ENCODE measurements at regions not wholly inside any gene's neighbourhood (a gene's known extent, or its start where the extent isn't known, plus 50 kb on each side); places are given as distances from the start of the nearest gene placed in this dataset.

DNA sequence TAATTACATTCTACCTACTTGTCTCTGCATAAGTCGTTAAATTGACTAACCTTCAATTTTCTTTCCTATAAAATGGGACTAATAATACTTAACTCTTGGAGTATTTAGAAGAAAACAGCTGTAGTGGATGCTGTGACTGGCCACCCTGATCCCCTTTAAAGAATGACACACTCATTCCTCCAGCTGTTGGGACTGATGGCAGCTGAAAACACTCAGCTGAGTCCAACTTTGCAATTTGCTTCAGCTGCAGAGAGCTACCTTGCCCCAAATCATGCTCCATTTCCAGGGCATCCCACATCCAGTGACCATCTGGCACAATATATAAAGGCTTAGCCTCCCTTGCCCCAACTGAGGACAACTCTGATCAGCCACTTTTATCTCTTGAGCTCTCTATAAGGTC, 89.1 kb downstream of the MID1IP1 start:
- DNase-seq, result no peak

DNA sequence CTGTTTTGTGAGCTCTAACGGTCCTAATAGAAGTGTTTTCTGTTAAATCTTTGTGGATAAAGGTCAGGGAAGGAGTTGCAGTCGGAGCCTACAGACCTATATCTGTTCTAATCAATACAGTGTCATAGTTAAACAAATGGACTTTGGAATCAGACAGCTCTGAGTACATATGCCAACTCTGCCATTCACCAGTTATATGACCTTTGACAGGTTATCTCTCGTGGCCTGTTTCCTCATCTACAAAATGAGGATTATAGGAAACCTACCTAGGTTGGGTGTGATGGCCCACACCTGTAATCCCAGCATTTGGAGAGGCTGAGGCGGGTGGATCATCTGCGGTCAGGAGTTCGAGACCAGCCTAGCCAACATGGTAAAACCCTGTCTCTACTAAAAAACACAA, 89.7 kb downstream of the MID1IP1 start:
- no peak for DNase-seq

DNA sequence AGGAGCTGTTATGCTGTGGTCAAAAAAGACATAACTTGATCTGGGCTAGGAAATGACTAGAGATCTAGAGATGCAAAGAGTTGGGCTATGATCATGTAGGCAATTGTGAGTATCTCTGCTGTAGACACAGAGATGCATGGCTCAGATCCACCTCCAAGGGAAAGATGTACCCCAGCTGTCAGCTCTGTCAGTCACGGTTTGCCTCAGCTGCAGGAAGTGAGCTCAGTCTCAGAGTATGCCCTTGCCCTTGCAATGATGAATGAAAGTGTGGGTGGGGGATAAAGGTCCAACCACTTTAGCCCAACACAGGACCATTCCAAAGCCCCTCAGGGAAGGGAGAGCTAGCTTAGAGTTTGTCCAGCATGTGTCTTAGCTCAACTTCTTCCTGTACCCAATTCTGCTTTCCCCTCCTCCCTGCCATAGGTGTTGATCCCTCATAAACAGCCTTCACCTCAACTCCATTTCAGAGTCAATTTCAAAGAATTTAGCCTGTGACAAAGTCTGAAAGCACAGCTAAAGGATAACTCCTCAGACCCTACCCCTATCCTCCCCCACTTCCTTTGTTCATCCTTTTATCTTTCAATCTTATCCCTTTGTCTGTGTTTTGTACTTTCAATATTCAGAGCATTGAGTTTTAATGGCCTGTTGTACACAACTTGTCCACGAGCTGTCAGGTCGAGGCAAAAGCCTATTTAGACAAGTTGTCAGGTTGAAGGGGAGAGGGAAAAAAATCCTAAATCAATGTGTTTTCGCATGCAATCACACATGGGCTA, 90.6 kb downstream of the MID1IP1 start:
- peak; percentile 24 for DNase-seq

DNA sequence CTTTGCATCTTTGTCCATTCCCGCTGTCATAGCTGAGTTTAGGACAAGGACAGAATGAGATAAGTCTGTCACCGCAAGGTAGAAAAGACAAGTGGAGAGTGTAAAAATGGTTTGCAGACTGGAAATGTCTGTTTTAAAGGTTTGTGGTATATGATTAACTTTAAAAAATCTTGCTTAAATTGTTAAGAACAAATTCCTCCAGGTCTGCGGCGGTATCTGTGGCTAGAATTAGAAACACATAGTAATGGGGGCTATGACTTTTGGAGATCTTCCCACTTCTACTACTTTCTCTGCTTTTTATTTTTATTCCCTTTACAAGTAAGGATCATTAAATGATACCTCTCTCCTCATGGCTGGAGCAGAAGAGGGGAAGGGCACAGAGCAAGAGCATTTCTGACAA, 92.2 kb downstream of the MID1IP1 start:
- DNase-seq, result no peak

DNA sequence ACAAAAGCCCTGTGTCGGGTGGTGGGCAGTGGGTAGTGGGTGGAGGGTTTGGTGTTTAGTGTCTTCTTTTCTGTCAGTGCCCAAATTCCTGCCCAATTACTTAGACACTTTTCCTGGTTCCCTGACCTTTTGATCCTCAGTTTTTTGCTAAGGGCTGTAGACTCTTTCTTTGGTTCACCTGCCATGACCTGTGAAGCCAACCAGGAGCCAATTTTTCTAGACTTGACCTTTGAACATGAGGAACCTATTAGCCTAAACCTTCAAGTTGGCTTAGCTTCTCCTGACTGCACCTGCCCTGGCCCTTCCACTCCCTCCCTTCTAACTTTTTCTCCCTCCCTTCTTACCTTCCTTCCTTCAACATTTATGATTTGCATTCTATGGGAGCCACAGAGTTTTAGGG, 94.5 kb downstream of the MID1IP1 start:
- DNase-seq, result no peak

DNA sequence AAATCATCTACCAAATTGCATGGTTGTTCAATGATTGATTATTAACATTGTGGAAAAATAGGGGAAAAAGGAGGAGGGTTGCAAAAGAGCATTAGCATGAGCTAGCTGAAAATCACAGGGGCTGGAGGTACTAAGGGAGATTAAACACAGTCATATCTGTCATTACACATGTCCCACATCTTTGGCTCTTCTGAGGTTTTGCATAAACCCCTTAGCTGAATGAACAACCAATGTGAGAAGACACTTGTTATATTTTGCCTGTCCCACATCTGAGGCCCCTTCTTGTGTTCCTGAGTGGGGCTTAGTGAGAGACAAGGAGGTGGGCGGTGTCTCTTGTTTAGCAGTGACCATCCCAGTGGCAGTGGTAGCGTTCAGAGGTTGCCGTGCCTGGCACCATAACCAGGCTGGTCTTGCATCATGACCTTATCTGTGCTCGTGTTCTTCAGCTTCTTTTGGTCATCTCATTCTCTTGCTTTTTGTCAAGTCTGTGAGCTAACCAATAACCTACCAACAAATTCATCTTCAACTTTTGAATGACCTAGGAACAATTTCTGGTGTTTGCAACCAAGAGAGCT, 95.6 kb downstream of the MID1IP1 start:
- no peak for DNase-seq

DNA sequence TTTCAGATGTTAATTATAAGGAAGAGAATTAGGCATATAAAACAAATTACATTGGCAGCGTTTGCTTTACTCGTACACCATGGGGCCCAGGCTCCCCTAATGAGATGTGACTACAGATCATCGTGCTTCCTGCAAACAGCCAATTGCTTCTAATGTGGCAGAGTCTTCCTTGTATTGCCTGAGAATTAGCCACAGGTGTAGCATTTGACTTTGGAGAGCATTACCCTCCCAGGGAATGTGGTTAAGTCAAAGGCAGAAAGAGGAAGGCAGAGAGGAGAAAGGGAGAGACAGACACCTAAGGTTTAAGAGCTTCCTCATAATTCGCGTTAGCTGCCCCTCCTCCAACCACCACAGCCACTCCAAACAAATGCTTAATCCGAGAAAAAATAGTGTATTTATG, 97.0 kb downstream of the MID1IP1 start:
- DNase-seq, result no peak

DNA sequence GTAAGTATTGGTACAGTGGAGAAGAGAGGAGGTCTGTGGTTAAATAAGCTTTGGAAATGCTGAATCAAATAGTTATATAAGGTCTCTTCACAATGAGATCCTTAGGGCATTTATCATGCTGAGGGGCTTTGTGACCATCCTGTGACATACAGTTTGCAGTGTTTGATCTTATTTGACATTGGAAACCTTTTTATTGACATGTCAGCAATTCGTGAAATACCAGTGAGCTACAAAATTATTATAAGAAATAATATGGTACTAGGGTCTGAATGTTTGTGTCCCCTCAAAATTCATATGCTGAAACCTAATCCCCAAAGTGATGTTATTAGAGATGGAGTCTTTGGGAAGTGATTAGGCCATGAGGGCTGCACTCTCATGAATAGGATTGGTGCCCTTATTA, 98.4 kb downstream of the MID1IP1 start:
- DNase-seq, result no peak

DNA sequence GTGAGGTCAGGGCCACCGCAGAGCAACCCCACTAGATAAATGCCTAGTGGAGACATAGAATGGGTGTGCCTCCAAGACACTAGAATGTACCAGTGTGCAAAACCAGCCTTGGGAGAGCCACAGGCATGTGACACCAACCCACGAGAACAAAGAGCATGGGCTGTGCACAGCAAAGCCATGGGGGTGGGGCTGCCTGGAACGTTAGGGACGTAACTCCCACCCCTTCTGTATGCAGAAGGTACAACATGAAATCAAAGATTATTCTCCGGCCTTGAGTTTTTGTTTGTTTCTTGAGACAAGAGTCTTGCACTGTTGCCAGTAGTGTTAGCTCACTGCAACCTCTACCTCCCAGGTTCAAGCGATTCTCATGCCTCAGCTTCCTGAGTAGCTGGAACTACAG, 99.5 kb downstream of the MID1IP1 start:
- DNase-seq, result no peak

DNA sequence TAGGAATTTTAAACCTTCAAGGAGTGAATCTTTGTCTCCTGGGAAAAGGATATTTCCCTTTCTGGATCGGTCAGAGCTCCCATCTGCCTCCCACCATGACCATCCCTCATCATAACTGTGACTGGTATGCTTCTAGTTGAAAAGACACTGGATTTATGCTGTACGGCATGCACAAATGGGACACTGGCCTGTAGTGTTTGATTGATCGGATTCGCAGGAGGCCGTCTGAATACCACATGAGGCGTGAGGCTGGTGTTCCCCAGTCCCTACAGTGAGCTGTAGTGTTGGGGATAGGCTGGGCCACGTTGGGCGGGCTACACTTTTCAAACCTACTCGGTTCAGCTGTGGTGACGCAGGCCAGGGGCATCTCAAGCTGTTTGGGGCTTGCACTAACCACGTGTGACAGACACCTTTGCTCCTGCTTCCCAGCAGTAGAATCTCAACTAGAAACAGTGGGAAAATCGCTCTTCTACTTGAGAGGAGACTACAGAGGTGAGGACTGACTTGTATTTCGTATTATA, 101.8 kb downstream of the MID1IP1 start:
- DNase-seq, result no peak

DNA sequence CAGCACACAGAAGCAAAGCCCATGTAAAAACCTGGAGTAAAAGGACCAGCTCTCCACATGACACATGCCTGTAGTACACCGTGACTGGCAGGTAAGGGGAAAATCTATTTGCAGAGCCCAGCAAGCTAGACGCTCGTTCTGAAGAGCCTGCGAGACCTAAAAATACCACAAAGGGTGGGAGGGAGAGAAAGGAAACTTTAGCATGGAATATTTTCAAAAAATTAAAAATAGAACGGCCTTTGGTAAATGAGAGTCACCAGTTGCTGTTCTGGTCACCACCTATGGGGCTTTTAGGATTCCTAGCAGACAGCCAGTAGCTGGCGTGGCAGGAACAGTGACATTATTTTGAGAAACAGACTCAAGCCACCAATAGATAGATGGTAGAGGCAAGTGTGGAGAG, 115.5 kb downstream of the MID1IP1 start:
- DNase-seq, result no peak

DNA sequence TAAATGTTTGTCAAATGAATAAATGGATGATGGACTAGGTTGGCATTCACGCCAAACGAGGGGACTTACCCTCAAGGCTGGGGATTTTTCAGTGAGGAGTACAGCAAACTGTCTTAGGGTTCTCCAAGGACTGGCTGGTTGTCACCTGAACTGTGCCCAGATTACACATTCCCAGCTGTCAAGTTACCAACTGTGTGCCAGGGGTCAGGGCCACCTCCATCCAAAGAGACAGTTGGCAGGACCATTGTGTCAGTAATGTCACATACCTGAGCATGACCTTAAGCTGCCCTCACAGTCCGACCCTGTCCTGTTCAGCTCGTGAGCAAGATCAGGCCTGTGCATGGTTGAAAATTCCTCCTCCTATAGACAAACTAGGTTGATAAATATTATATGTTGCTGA, 116.7 kb downstream of the MID1IP1 start:
- DNase-seq, result no peak

DNA sequence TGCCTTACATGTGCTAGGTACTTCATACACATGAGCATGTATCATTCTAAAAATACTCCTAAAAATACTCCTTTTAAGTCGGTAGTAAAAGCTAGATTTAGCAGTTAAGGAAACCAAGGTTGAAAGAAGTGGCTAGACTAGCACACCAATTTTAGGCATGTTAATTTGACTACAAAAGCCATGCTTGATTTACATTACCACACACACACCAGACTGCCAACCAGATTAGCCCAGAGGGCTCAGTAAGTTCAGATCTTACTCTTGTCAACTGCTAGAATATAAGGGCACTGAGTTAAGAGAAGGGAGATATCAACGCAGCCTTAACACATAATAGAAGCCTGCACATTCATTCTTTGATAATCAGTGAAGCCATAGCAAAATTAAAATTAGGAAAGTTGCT, 117.9 kb downstream of the MID1IP1 start:
- no peak for DNase-seq

DNA sequence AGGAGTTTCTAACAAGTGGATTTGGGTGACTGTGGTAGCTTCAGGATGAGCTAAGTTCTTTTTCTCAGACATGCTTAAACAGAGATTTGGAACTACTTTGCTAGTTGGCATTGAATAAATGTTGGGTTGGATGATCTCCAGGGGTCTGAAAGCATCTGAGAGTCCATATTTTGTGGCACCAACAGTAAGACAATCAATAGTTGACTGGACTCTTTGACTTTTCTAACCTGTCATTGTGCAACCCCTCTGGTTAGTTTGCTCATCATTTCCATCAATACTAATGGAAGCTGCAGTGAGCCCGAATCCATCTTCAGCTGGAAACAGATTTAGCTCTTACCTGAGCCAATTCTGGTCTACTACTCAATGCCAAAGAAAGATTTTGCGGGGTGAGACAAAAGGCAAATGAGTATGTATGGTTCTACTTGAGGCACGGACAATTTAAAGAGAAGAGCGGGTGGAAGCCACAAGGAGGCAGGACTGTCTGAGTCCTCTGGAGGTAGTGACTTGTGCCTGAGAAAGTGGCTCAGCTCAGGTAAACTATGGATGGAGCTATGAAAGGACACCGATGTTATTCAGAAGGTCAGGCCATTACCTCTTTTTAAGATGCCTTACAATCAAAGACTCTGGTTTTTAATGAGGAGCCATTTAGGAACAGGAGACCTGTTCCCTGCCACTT, 118.7 kb downstream of the MID1IP1 start:
- DNase-seq, result no peak

DNA sequence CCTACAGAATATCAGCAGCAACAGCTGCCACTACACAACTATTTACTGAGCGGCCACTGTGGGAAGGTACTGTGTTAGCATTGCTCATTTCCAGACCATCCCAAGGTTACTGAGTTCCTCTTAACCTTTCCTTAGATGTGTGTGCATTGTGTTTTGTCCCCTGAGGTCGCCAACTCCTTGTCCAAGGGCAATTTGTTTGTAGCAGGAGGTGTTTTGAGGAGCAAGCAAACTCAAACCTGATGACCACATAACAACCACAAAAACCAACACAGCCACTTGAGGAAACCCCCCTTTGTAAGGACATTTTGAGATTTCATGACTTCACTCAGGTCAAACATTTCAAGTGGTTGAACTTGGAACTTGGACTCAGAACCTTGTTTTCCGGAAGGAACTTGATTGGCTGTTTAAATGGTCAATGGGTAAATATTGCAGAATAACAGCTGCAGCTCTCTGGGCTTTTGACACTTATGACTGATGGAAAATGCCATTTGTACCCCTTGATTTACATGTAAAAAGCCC, 122.3 kb downstream of the MID1IP1 start:
- no peak for DNase-seq

DNA sequence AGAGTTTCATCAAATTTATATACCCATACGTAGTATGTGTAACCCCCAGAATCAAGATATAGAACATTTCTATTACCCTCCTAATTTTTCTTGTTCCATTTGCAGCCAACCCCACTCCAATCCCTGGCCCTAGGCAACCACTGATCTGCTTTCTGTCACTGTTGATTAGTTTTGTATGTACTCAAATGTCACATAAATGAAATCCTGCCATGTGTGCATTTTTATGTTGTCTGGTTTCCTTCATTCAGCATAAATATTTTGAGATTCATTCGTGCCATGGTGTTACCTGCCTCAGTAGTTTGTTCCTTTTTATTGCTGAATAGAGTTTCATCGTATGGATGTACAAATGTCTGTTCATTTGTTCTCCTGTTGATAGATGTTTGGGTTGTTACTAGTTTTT, 126.3 kb downstream of the MID1IP1 start:
- DNase-seq, result no peak

DNA sequence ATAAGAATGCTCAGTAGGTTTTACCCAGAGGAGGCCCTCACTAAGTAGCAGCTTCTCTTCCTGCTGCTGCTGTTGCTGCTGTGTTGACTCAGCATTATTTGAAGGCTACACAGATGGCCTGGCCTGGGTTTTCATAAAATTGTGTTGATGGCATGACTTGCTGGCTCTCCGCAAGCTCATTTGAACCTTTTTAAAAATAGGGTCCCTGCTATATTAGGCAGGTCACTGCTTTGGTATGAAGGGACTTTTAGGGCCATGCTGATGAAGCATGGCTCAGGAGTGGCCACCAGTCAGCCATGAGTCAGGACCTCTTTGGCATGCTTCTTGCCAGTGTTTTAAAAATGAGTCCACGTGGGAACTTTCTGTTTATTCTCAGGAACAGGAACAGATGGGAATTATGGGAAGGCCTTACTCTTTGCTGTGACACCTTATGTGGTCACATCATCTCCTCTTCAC, 128.7 kb downstream of the MID1IP1 start:
- no peak for DNase-seq

DNA sequence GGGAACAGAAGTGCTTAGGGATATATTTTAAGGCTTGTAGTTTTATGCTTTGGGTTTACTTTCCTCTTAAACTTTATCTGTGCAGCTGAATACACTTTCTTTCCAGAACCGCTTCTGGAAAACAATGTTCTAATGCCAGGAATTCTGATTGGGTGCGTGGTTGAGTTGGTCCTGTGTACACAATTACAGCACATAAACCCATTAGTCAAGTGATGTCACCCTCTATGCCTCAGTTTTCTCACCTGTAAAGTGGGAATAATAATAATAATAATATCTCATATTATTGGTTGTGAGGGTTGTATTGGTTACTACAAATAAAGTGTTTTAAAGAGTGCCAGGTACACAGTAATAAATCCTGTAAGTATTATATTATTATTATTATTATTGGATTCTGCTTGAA, 129.2 kb downstream of the MID1IP1 start:
- no peak for DNase-seq

DNA sequence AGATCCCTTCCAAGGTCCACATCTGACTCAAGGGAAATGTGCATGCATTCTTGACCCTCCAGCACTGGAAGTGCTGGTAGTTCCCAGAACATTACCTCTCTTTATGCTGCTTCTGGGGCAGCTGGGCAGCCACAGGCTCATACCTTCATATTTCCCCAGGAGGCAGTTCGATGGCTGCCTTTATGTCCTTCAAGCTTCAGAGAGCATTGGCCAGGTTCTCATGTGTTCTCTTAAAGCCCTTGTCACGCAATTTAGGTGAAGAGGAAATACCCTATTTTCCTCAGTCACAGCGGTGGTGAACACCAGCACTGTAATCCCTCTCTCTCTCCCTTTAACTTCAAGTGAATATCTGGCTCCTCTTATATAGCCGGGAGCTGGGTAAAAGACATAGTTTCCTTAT, 134.3 kb downstream of the MID1IP1 start:
- DNase-seq, result no peak

DNA sequence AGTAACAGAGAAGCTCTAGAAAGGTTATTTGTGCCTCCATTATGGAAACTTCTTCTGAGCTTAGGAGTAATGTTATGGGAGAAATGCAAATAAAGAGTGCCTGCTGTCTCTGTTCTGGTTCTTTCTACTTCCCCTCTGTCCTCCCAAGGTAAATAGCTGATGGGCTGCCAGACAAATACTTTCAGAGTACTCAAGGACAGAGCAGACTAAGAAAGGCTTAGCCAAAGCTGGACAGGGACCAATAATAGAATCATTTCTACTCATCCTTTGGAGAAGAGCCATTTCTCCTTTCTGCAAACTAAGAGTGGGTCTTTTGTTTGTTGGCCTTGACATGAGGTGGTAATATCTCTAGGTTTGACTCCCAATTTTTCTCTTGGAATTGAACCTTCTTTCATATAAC, 136.1 kb downstream of the MID1IP1 start:
- no peak for DNase-seq

DNA sequence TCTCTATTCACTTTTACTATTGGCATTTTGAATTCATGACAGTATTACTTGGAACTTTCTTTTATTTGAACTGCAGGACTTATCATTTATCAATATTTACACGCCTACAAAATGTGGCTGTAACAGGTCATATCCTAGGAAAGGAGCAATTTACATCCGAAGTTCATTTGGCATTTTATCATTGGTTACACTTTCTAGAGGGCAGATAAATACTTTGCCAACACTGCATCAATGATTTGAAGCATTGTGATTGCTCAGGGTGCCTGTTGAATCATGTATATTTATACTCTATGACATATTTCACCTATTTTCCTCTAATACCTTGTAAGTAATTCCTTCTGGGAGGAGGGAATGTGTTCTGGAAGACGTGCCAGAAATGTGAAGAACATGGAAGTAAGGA, 136.7 kb downstream of the MID1IP1 start:
- DNase-seq, result no peak

DNA sequence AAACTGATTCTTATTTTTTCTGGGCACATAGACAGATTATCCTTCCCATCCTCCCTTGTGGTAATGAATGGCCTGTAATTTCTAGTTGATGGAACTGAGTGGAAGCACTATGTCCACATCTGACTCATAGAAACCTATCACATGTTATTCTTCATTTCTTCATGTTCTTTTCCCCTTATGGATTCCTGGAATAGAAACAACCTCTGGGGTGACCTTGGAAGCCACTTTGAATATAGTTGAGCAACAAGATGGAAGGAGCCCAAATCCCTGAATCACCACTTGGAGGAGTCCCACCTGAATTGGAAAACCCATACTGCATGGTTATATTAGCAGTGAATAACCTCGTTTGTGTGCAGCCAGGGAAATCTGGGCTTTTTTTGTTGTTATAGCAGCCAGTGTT, 137.8 kb downstream of the MID1IP1 start:
- DNase-seq, result no peak

DNA sequence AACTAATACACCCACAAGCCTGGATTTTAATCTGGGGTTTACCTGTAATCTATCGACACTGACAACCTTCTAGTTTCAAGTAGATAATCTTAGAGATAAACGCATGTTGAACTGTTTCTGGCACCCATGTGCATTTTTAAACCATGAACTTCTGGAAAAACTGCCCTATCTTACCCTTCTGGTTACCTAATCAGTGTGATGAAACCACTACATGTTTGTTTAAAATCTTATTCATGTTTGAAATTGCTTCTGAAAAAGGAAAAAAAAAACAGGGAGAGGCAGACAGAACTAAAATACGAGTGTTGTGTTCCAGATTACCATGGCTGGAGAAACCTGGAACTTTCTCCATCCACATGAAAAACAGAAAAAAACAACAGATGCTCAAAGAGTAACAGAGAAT, 139.3 kb downstream of the MID1IP1 start:
- DNase-seq, result no peak

DNA sequence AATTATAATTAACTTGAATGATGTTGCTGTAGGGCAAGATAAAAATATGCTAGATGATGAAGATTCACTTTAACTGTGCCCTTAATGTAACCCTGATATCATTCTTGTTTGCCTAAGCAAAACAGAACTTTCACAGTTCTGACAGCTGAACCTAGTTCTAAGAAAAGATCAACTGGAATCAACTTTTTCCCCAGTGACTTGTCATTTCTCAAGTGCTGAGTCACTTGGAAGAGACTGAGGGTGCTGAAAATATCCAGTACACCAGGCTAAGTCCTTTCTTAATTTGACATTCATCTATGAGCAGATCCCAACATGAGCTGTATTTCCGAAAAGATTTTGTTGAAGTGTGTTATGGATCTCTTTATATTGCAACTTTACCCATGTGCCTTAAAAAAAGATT, 140.4 kb downstream of the MID1IP1 start:
- no peak for DNase-seq
